Mononuclear cell (primary cell): ENCODE measurements at regions not wholly inside any gene's neighbourhood (a gene's known extent, or its start where the extent isn't known, plus 50 kb on each side); places are given as distances from the start of the nearest gene placed in this dataset.

Experiments
- H3K27me3 ChIP-seq: 2 replicates; pipeline ENCODE4 v1.6.0; 2011; ENCODE audit warnings: low read length, control low read depth; ENCODE audit not compliant: insufficient read depth
- H3K4me1 ChIP-seq: 2 replicates; pipeline ENCODE4 v1.5.1; 2011; ENCODE audit warnings: mild to moderate bottlenecking, low read length, control low read depth; ENCODE audit not compliant: insufficient read depth
- H3K4me3 ChIP-seq: 2 replicates; pipeline ENCODE4 v1.5.1; 2011; ENCODE audit warnings: mild to moderate bottlenecking, low read length, moderate library complexity
- H3K9me3 ChIP-seq: 2 replicates; pipeline ENCODE4 v1.5.1; 2011; ENCODE audit warnings: low read depth, mild to moderate bottlenecking, control low read depth, low read length

GRCh38 chr16:73569266-73569980 is 521.5 kb upstream of the ZFHX3 start:
- H3K4me3 ChIP-seq, result no peak overlapping the region
- no peaks in the 10 kb centered on the region for H3K9me3 ChIP-seq
- H3K27me3 ChIP-seq, result no peaks in the 10 kb centered on the region
- no peaks in the 10 kb centered on the region for H3K4me1 ChIP-seq

- no peaks in the 10 kb centered on the region for H3K27me3 ChIP-seq
- H3K4me3 ChIP-seq, result no peak overlapping the region
- H3K4me1 ChIP-seq, result no peaks in the 10 kb centered on the region
- H3K9me3 ChIP-seq, result no peaks in the 10 kb centered on the region
Measured at GRCh38 chr16:73568769-73569168, 520.8 kb upstream of the ZFHX3 start.

GRCh38 chr16:73565925-73566324 is 518.0 kb upstream of the ZFHX3 start:
- H3K9me3 ChIP-seq, result no peaks in the 10 kb centered on the region
- H3K27me3 ChIP-seq, result no peaks in the 10 kb centered on the region
- H3K4me3 ChIP-seq, result no peak overlapping the region
- H3K4me1 ChIP-seq, result no peaks in the 10 kb centered on the region

GRCh38 chr16:73565263-73565662 is 517.3 kb upstream of the ZFHX3 start:
- Histone ChIP-seq H3K4me3 (no peak overlapping the region), H3K9me3 (no peaks in the 10 kb centered on the region), H3K27me3 (no peaks in the 10 kb centered on the region), H3K4me1 (no peaks in the 10 kb centered on the region)

- Histone ChIP-seq H3K4me3 (no peak overlapping the region), H3K27me3 (no peaks in the 10 kb centered on the region), H3K4me1 (no peaks in the 10 kb centered on the region), H3K9me3 (no peaks in the 10 kb centered on the region)
Measured at GRCh38 chr16:73563709-73564108, 515.8 kb upstream of the ZFHX3 start.

- no peaks in the 10 kb centered on the region for H3K27me3 ChIP-seq
- H3K4me3 ChIP-seq, result no peak overlapping the region
- H3K9me3 ChIP-seq, result no peaks in the 10 kb centered on the region
- no peaks in the 10 kb centered on the region for H3K4me1 ChIP-seq
Measured at GRCh38 chr16:73560497-73560896, 512.6 kb upstream of the ZFHX3 start.

- Histone ChIP-seq H3K4me3 (no peak overlapping the region), H3K4me1 (no peaks in the 10 kb centered on the region), H3K9me3 (no peaks in the 10 kb centered on the region), H3K27me3 (no peaks in the 10 kb centered on the region)
Measured at GRCh38 chr16:73558219-73558618, 510.3 kb upstream of the ZFHX3 start.

- no peaks in the 10 kb centered on the region for H3K4me1 ChIP-seq
- no peaks in the 10 kb centered on the region for H3K9me3 ChIP-seq
- H3K4me3 ChIP-seq, result no peak overlapping the region
- H3K27me3 ChIP-seq, result no peaks in the 10 kb centered on the region
Measured at GRCh38 chr16:73553941-73554660, 506.2 kb upstream of the ZFHX3 start.

- H3K9me3 ChIP-seq, result no peaks in the 10 kb centered on the region
- no peak overlapping the region for H3K4me3 ChIP-seq
- H3K27me3 ChIP-seq, result peaks cover 25% of the 10 kb centered on the region
- H3K4me1 ChIP-seq, result no peaks in the 10 kb centered on the region
Measured at GRCh38 chr16:73549984-73550631, 502.2 kb upstream of the ZFHX3 start.

GRCh38 chr16:73547552-73548403 is 499.9 kb upstream of the ZFHX3 start:
- Histone ChIP-seq H3K9me3 (no peaks in the 10 kb centered on the region), H3K4me3 (no peak overlapping the region), H3K27me3 (peaks cover 38% of the 10 kb centered on the region), H3K4me1 (no peaks in the 10 kb centered on the region)

GRCh38 chr16:73546341-73546845 is 498.5 kb upstream of the ZFHX3 start:
- no peaks in the 10 kb centered on the region for H3K9me3 ChIP-seq
- H3K27me3 ChIP-seq, result peaks cover 38% of the 10 kb centered on the region
- no peaks in the 10 kb centered on the region for H3K4me1 ChIP-seq
- H3K4me3 ChIP-seq, result no peak overlapping the region

- Histone ChIP-seq H3K4me3 (no peak overlapping the region), H3K9me3 (no peaks in the 10 kb centered on the region), H3K4me1 (no peaks in the 10 kb centered on the region), H3K27me3 (peaks cover 38% of the 10 kb centered on the region)
Measured at GRCh38 chr16:73545755-73546154, 497.8 kb upstream of the ZFHX3 start.

GRCh38 chr16:73545290-73545689 is 497.4 kb upstream of the ZFHX3 start:
- H3K4me3 ChIP-seq, result no peak overlapping the region
- H3K9me3 ChIP-seq, result no peaks in the 10 kb centered on the region
- H3K27me3 ChIP-seq, result peaks cover 38% of the 10 kb centered on the region
- no peaks in the 10 kb centered on the region for H3K4me1 ChIP-seq

GRCh38 chr16:73544826-73545225 is 496.9 kb upstream of the ZFHX3 start:
- peaks cover 38% of the 10 kb centered on the region for H3K27me3 ChIP-seq
- no peak overlapping the region for H3K4me3 ChIP-seq
- H3K9me3 ChIP-seq, result no peaks in the 10 kb centered on the region
- no peaks in the 10 kb centered on the region for H3K4me1 ChIP-seq
